H9 (cell line): ENCODE measurements at regions not wholly inside any gene's neighbourhood (a gene's known extent, or its start where the extent isn't known, plus 50 kb on each side); places are given as distances from the start of the nearest gene placed in this dataset.

Source experiments
- DNase-seq: peaks from one replicate; pipeline ENCODE4 v3.0.0-alpha.2; 2017
- H2AFZ ChIP-seq: one replicate; pipeline ENCODE4 v1.6.1; 2013; ENCODE audit warnings: mild to moderate bottlenecking, low read length, control low read depth, moderate library complexity
- H2AK5ac ChIP-seq: 2 replicates; pipeline ENCODE4 v1.6.1; 2013; ENCODE audit warnings: low read length, control low read depth, mixed read lengths; ENCODE audit not compliant: insufficient read length
- H2BK120ac ChIP-seq: one replicate; pipeline ENCODE4 v1.6.1; 2013; ENCODE audit warnings: low read depth, mild to moderate bottlenecking, low read length, control low read depth, inconsistent platforms; ENCODE audit not compliant: poor library complexity, severe bottlenecking
- H2BK12ac ChIP-seq: 2 replicates; pipeline ENCODE4 v1.6.1; 2013; ENCODE audit warnings: low read length, control low read depth, mixed read lengths, low read depth; ENCODE audit not compliant: insufficient read length
- H2BK15ac ChIP-seq: 2 replicates; pipeline ENCODE4 v1.6.1; 2013; ENCODE audit warnings: low read depth, low read length, control low read depth
- H2BK20ac ChIP-seq: one replicate; pipeline ENCODE4 v1.6.1; 2013; ENCODE audit warnings: low read depth, mild to moderate bottlenecking, low read length, control low read depth, inconsistent platforms; ENCODE audit not compliant: poor library complexity, severe bottlenecking
- H2BK5ac ChIP-seq: 2 replicates; pipeline ENCODE4 v1.6.1; 2013; ENCODE audit warnings: low read length, control low read depth, mixed read lengths; ENCODE audit not compliant: insufficient read length
- H3K14ac ChIP-seq: 2 replicates; pipeline ENCODE4 v1.6.1; 2013; ENCODE audit warnings: low read length, control low read depth; ENCODE audit not compliant: insufficient read depth
- H3K18ac ChIP-seq: 2 replicates; pipeline ENCODE4 v1.6.1; 2013; ENCODE audit warnings: low read depth, mild to moderate bottlenecking, mixed read lengths, low read length, control low read depth; ENCODE audit not compliant: insufficient read length
- H3K23ac ChIP-seq: 2 replicates; pipeline ENCODE4 v1.6.1; 2013; ENCODE audit warnings: low read length, control low read depth, mixed read lengths, low read depth; ENCODE audit not compliant: insufficient read length
- H3K23me2 ChIP-seq: 2 replicates; pipeline ENCODE4 v1.6.1; 2013; ENCODE audit warnings: low read depth, mild to moderate bottlenecking, mixed read lengths, low read length, control low read depth; ENCODE audit not compliant: insufficient read length, poor library complexity, severe bottlenecking
- H3K27ac ChIP-seq: 2 replicates; pipeline ENCODE4 v1.5.1; 2013; ENCODE audit warnings: low read length, control low read depth, mixed read lengths, low read depth; ENCODE audit not compliant: insufficient read length
- H3K27me3 ChIP-seq: 2 replicates; pipeline ENCODE4 v1.6.1; 2013; ENCODE audit warnings: low read length, control low read depth, inconsistent platforms; ENCODE audit not compliant: insufficient read depth
- H3K4ac ChIP-seq: 2 replicates; pipeline ENCODE4 v1.6.1; 2013; ENCODE audit warnings: low read depth, mild to moderate bottlenecking, control low read depth, inconsistent platforms, low read length, moderate library complexity
- H3K4me1 ChIP-seq: 2 replicates; pipeline ENCODE4 v1.6.1; 2013; ENCODE audit warnings: low read length, control low read depth, inconsistent platforms; ENCODE audit not compliant: insufficient read depth
- H3K4me2 ChIP-seq: 2 replicates; pipeline ENCODE4 v1.6.1; 2013; ENCODE audit warnings: low read length, control low read depth, mixed read lengths; ENCODE audit not compliant: insufficient read length, insufficient read depth
- H3K56ac ChIP-seq: 2 replicates; pipeline ENCODE4 v1.6.1; 2013; ENCODE audit warnings: low read depth, mild to moderate bottlenecking, mixed read lengths, low read length, control low read depth; ENCODE audit not compliant: insufficient read length
- H3K79me1 ChIP-seq: 2 replicates; pipeline ENCODE4 v1.6.1; 2013; ENCODE audit warnings: low read depth, mild to moderate bottlenecking, moderate library complexity, low read length, control low read depth, inconsistent platforms; ENCODE audit not compliant: insufficient read depth, poor library complexity, severe bottlenecking
- H3K79me2 ChIP-seq: 2 replicates; pipeline ENCODE4 v1.6.1; 2013; ENCODE audit warnings: low read length, control low read depth, inconsistent platforms; ENCODE audit not compliant: insufficient read depth
- H3K9ac ChIP-seq: 2 replicates; pipeline ENCODE4 v1.6.1; 2013; ENCODE audit warnings: low read length, control low read depth, mixed read lengths; ENCODE audit not compliant: insufficient read length; ENCODE audit errors: extremely low read depth
- H3K9me3 ChIP-seq: one replicate; pipeline ENCODE4 v1.6.1; 2013; ENCODE audit warnings: low read depth, low read length, inconsistent platforms; ENCODE audit not compliant: control insufficient read depth
- H3T11ph ChIP-seq: one replicate; pipeline ENCODE4 v1.6.1; 2013; ENCODE audit warnings: mild to moderate bottlenecking, low read length, control low read depth, inconsistent platforms
- H4K20me1 ChIP-seq: one replicate; pipeline ENCODE4 v1.6.1; 2013; ENCODE audit not compliant: control insufficient read depth, insufficient read length, insufficient read depth
- H4K5ac ChIP-seq: 2 replicates; pipeline ENCODE4 v1.6.1; 2013; ENCODE audit warnings: low read depth, mild to moderate bottlenecking, mixed read lengths, low read length, control low read depth; ENCODE audit not compliant: insufficient read length
- H4K8ac ChIP-seq: replicated peaks from 2 replicates; pipeline ENCODE4 v1.6.1; 2013; ENCODE audit warnings: low read length, control low read depth, mixed read lengths, low read depth; ENCODE audit not compliant: insufficient read length
- H4K91ac ChIP-seq: 2 replicates; pipeline ENCODE4 v1.6.1; 2013; ENCODE audit warnings: low read depth, mild to moderate bottlenecking, moderate library complexity, mixed read lengths, low read length, control low read depth; ENCODE audit not compliant: insufficient read length
- H3K27ac Mint-ChIP-seq, 3 experiments: 2 replicates in 2 of 3; 3 replicates in 1 of 3; pipeline ENCODE4 v1.8.0; 2020 to 2021; ENCODE audit warnings: mixed read lengths in 3 of 3, mild to moderate bottlenecking in 1 of 3, moderate library complexity in 1 of 3
- H3K27me3 Mint-ChIP-seq: 2 replicates; pipeline ENCODE4 v1.8.0; 2021; ENCODE audit warnings: low read depth, mild to moderate bottlenecking, moderate library complexity, mixed read lengths
- H3K36me3 Mint-ChIP-seq, 3 experiments: 2 replicates in 2 of 3; 3 replicates in 1 of 3; pipeline ENCODE4 v1.8.0; 2020 to 2021; ENCODE audit warnings: low read depth in 3 of 3, mixed read lengths in 3 of 3; ENCODE audit not compliant: insufficient read depth in 1 of 3
- H3K4me1 Mint-ChIP-seq, 2 experiments: 2 replicates each; pipeline ENCODE4 v1.8.0; 2020; ENCODE audit warnings: mixed read lengths in 2 of 2
- H3K4me3 Mint-ChIP-seq, 2 experiments: 2 replicates in 1 of 2; 3 replicates in 1 of 2; pipeline ENCODE4 v1.8.0; 2020 to 2021; ENCODE audit warnings: mild to moderate bottlenecking in 2 of 2, mixed read lengths in 2 of 2, moderate library complexity in 1 of 2
- H3K9me3 Mint-ChIP-seq, 2 experiments: 2 replicates in 1 of 2; 3 replicates in 1 of 2; pipeline ENCODE4 v1.8.0; 2020; ENCODE audit warnings: mild to moderate bottlenecking in 2 of 2, mixed read lengths in 2 of 2, moderate library complexity in 1 of 2
- WGBS: extraction: QIAGEN DNeasy Blood & Tissue Kit; methylation state at CpG from one replicate; pipeline ENCODE4 v1.1.7; 2013; ENCODE audit warnings: missing lambda C conversion rate, low lambda C conversion rate, mixed read lengths; ENCODE audit not compliant: insufficient read length; ENCODE audit errors: extremely low coverage; 5-methylcytosine and 5-hydroxymethylcytosine counted together
- TF ChIP-seq, protein P1 (sequence below): fragments of 200-600 bp; sonication (generic); conservative IDR thresholded peaks from 3 replicates; pipeline ENCODE4 v1.8.0; 2021; ENCODE audit warnings: antibody characterized with exemption, mild to moderate bottlenecking

DNA sequence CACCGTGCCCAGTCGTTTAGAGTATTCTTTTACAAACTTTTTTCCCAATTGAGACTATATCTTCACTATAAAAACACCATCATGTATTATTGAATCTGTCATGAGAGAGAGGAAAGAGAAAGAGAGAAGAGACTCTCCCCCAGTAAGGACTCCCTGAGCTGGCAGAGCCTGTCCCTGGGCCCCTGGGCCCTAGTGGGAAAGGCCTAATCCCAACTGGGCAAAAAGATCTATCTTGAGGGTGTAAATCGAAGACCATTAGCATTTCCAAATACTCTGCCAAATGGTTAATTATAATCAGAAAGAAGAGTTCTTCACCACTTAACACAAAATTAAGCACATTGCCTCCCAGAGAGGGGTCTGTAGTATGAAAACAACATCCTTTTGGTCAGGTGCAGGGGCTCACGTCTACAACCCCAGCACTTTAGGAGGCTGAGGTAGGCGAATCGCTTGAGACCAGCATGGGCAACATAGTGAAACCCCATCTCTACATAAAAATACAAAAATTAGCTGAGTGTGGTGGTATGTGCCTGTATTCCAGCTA, 108.2 kb downstream of the SKIDA1 start:
- Histone ChIP-seq H3K79me2 (no peaks in the 10 kb centered on the region), H2BK120ac (no peak overlapping the region), H3K18ac (no peak overlapping the region), H2AFZ (no peak overlapping the region), H2AK5ac (no peak overlapping the region), H3K56ac (no peak overlapping the region), H4K5ac (no peak overlapping the region), H2BK20ac (no peak overlapping the region), H4K8ac (no peak overlapping the region), H2BK15ac (no peak overlapping the region), H3K79me1 (no peaks in the 10 kb centered on the region), H3K27ac (peak overlapping the region; percentile 51), H3K9ac (no peak overlapping the region), H3K4me1 (peaks cover 4% of the 10 kb centered on the region; the same call in 1 of the 2 replicates), H3K23ac (no peak overlapping the region), H3K14ac (no peak overlapping the region), H4K20me1 (no peaks in the 10 kb centered on the region), H3K9me3 (no peaks in the 10 kb centered on the region), H3T11ph (no peak overlapping the region), H2BK5ac (no peak overlapping the region), H3K23me2 (no peaks in the 10 kb centered on the region), H2BK12ac (no peak overlapping the region), H4K91ac (no peak overlapping the region), H3K27me3 (no peaks in the 10 kb centered on the region; the same call in 1 of the 2 replicates), H3K4me2 (no peak overlapping the region), H3K4ac (no peak overlapping the region)
- H3K27ac Mint-ChIP-seq = peak overlapping the region; percentile 41 to 97 (median 97)
- peak; percentile 51 for DNase-seq
- H3K4me1 Mint-ChIP-seq = peaks cover 24 to 30% of the 10 kb centered on the region in 2 experiments
- H3K27me3 Mint-ChIP-seq = no peaks in the 10 kb centered on the region
- peaks cover 0 to 4% (median 3%) of the 10 kb centered on the region in 3 experiments; a peak in 1 of 7 replicates for H3K36me3 Mint-ChIP-seq
- H3K9me3 Mint-ChIP-seq = no peaks in the 10 kb centered on the region
- TF ChIP-seq, protein P1, sequence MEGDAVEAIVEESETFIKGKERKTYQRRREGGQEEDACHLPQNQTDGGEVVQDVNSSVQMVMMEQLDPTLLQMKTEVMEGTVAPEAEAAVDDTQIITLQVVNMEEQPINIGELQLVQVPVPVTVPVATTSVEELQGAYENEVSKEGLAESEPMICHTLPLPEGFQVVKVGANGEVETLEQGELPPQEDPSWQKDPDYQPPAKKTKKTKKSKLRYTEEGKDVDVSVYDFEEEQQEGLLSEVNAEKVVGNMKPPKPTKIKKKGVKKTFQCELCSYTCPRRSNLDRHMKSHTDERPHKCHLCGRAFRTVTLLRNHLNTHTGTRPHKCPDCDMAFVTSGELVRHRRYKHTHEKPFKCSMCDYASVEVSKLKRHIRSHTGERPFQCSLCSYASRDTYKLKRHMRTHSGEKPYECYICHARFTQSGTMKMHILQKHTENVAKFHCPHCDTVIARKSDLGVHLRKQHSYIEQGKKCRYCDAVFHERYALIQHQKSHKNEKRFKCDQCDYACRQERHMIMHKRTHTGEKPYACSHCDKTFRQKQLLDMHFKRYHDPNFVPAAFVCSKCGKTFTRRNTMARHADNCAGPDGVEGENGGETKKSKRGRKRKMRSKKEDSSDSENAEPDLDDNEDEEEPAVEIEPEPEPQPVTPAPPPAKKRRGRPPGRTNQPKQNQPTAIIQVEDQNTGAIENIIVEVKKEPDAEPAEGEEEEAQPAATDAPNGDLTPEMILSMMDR = no peak
- no peak overlapping the region for H3K4me3 Mint-ChIP-seq
- no CpG with 5 or more reads among the region's 6 CpGs for WGBS
